GM12892 (cell line): ENCODE measurements at regions not wholly inside any gene's neighbourhood (a gene's known extent, or its start where the extent isn't known, plus 50 kb on each side); places are given as distances from the start of the nearest gene placed in this dataset.

Source experiments
- POLR2A ChIP-seq: IDR thresholded peaks from 2 replicates; pipeline ENCODE4 v1.6.1; 2011; ENCODE audit warnings: low read depth, low read length, control low read depth
- POLR2AphosphoS5 ChIP-seq: IDR thresholded peaks from 2 replicates; pipeline ENCODE4 v1.6.1; 2011; ENCODE audit warnings: low read depth, low read length, control low read depth
- TAF1 ChIP-seq: IDR thresholded peaks from 2 replicates; pipeline ENCODE4 v1.6.1; 2011; ENCODE audit warnings: low read depth, mild to moderate bottlenecking, control low read depth, low read length, borderline replicate concordance

- TF ChIP-seq POLR2A (no peak), POLR2AphosphoS5 (no peak), TAF1 (no peak)
These were observed 136.8 kb upstream of the PKDCC start for GRCh38 chr2:41911033-41911432.
